Thymus (tissue), 11 donors: ENCODE measurements at regions not wholly inside any gene's neighbourhood (a gene's known extent, or its start where the extent isn't known, plus 50 kb on each side); places are given as distances from the start of the nearest gene placed in this dataset.
"Not testable (repeated sequence)": the region's sequence is repeated elsewhere in the genome, so short reads cannot be mapped to it uniquely, and the experiment has no call there.

Experiments
- DNase-seq, 9 donors: peaks; one replicate each; pipeline ENCODE4 v3.0.0-alpha.2; 2013; ENCODE audit warnings: low spot score in 9 of 9, low read depth in 6 of 9, missing footprints in 1 of 9
- H3K27ac ChIP-seq, 2 donors: one replicate each; pipeline ENCODE4 v1.5.1; 2013; ENCODE audit warnings: control low read depth in 1 of 2, low read depth in 1 of 2, low read length in 1 of 2, mild to moderate bottlenecking in 1 of 2, moderate library complexity in 1 of 2
- H3K27me3 ChIP-seq, 2 donors: one replicate each; pipeline ENCODE4 v1.5.1; 2013; ENCODE audit warnings: low read length in 1 of 2; ENCODE audit not compliant: control insufficient read depth in 2 of 2, insufficient read depth in 1 of 2
- H3K36me3 ChIP-seq, 2 donors: one replicate each; pipeline ENCODE4 v1.5.1; 2013; ENCODE audit warnings: low read length in 1 of 2, mild to moderate bottlenecking in 1 of 2, moderate library complexity in 1 of 2; ENCODE audit not compliant: control insufficient read depth in 2 of 2, insufficient read depth in 2 of 2
- H3K4me1 ChIP-seq, 2 donors: one replicate each; pipeline ENCODE4 v1.5.1; 2013; ENCODE audit warnings: low read length in 2 of 2; ENCODE audit not compliant: control insufficient read depth in 2 of 2, insufficient read depth in 2 of 2
- H3K4me3 ChIP-seq, 2 donors: one replicate each; pipeline ENCODE4 v1.5.1; 2013; ENCODE audit warnings: low read length in 2 of 2, control low read depth in 1 of 2, mild to moderate bottlenecking in 1 of 2
- H3K9me3 ChIP-seq, 2 donors: one replicate each; pipeline ENCODE4 v1.5.1; 2013; ENCODE audit warnings: low read length in 1 of 2, mild to moderate bottlenecking in 1 of 2; ENCODE audit not compliant: control insufficient read depth in 2 of 2, insufficient read depth in 1 of 2
- WGBS: extraction: QIAGEN DNeasy Blood & Tissue Kit; methylation state at CpG from one replicate; pipeline ENCODE4 v1.1.7; 2013; 5-methylcytosine and 5-hydroxymethylcytosine counted together
- donor health status: healthy.

GRCh38 chr2:203642841-203643240 is 63.6 kb upstream of the CD28 start:
- 98% methylated on average over 35 of the region's 35 CpGs for WGBS
- H3K36me3 ChIP-seq, H3K27ac ChIP-seq, DNase-seq, H3K4me3 ChIP-seq, H3K27me3 ChIP-seq, H3K4me1 ChIP-seq: not testable (repeated sequence)
- peaks cover 0 to 13% of the 10 kb centered on the region in 2 donors for H3K9me3 ChIP-seq

- peaks cover 5 to 8% of the 10 kb centered on the region in 2 donors for H3K4me1 ChIP-seq
- no peak for DNase-seq
- peaks cover 0 to 13% of the 10 kb centered on the region in 2 donors for H3K9me3 ChIP-seq
- H3K36me3 ChIP-seq: no peaks in the 10 kb centered on the region
- no peaks in the 10 kb centered on the region for H3K27me3 ChIP-seq
- 96% methylated on average over 1 of the region's 1 CpG for WGBS
- no peak overlapping the region for H3K4me3 ChIP-seq
- no peak overlapping the region for H3K27ac ChIP-seq
These were observed 60.6 kb upstream of the CD28 start for GRCh38 chr2:203645831-203646230.

GRCh38 chr2:203646266-203646864 is 60.1 kb upstream of the CD28 start:
- no peak for DNase-seq
- peaks cover 0 to 13% of the 10 kb centered on the region in 2 donors for H3K9me3 ChIP-seq
- no peaks in the 10 kb centered on the region for H3K27me3 ChIP-seq
- H3K4me1 ChIP-seq: peaks cover 10 to 12% of the 10 kb centered on the region in 2 donors
- H3K4me3 ChIP-seq: no peak overlapping the region
- no peaks in the 10 kb centered on the region for H3K36me3 ChIP-seq
- H3K27ac ChIP-seq: no peak overlapping the region
- WGBS: 98% methylated on average over 10 of the region's 10 CpGs

- no peak overlapping the region for H3K27ac ChIP-seq
- no peak for DNase-seq
- no peaks in the 10 kb centered on the region for H3K36me3 ChIP-seq
- H3K4me3 ChIP-seq: no peak overlapping the region
- H3K4me1 ChIP-seq: peaks cover 13 to 15% of the 10 kb centered on the region in 2 donors
- peaks cover 0 to 10% of the 10 kb centered on the region in 2 donors for H3K9me3 ChIP-seq
- H3K27me3 ChIP-seq: no peaks in the 10 kb centered on the region
- 99% methylated on average over 5 of the region's 5 CpGs for WGBS
These were observed 59.5 kb upstream of the CD28 start for GRCh38 chr2:203646961-203647360.

GRCh38 chr2:203647579-203647978 is 58.9 kb upstream of the CD28 start:
- peaks cover 13 to 15% of the 10 kb centered on the region in 2 donors for H3K4me1 ChIP-seq
- H3K9me3 ChIP-seq: peaks cover 0 to 9% of the 10 kb centered on the region in 2 donors
- WGBS: 97% methylated on average over 1 of the region's 1 CpG
- H3K27ac ChIP-seq: no peak overlapping the region
- H3K4me3 ChIP-seq: no peak overlapping the region
- no peaks in the 10 kb centered on the region for H3K27me3 ChIP-seq
- H3K36me3 ChIP-seq: no peaks in the 10 kb centered on the region
- no peak for DNase-seq

- H3K27ac ChIP-seq: no peak overlapping the region
- DNase-seq: no peak
- H3K27me3 ChIP-seq: no peaks in the 10 kb centered on the region
- WGBS: 96% methylated on average over 2 of the region's 2 CpGs
- peaks cover 13 to 15% of the 10 kb centered on the region in 2 donors for H3K4me1 ChIP-seq
- peaks cover 0 to 9% of the 10 kb centered on the region in 2 donors for H3K9me3 ChIP-seq
- H3K36me3 ChIP-seq: no peaks in the 10 kb centered on the region
- no peak overlapping the region for H3K4me3 ChIP-seq
These were observed 58.2 kb upstream of the CD28 start for GRCh38 chr2:203648273-203648672.

GRCh38 chr2:203649176-203649814 is 57.1 kb upstream of the CD28 start:
- Histone ChIP-seq H3K36me3 (no peaks in the 10 kb centered on the region), H3K27ac (no peak overlapping the region), H3K4me3 (no peak overlapping the region), H3K27me3 (no peaks in the 10 kb centered on the region), H3K9me3 (peaks cover 0 to 9% of the 10 kb centered on the region in 2 donors), H3K4me1 (peaks cover 13 to 15% of the 10 kb centered on the region in 2 donors)
- WGBS: 95% methylated on average over 4 of the region's 4 CpGs
- no peak for DNase-seq

- DNase-seq: peak in 3 of 9 donors; percentile 51 to 81 (median 52)
- Histone ChIP-seq H3K4me3 (no peak overlapping the region), H3K9me3 (peaks cover 0 to 9% of the 10 kb centered on the region in 2 donors), H3K27me3 (no peaks in the 10 kb centered on the region), H3K27ac (peak overlapping the region in 1 of 2 donors; percentile 70), H3K4me1 (peaks cover 13 to 15% of the 10 kb centered on the region in 2 donors), H3K36me3 (no peaks in the 10 kb centered on the region)
- 34% methylated on average over 4 of the region's 4 CpGs for WGBS
These were observed 55.4 kb upstream of the CD28 start for GRCh38 chr2:203650860-203651613.

GRCh38 chr2:203651621-203652020 is 54.8 kb upstream of the CD28 start:
- no peaks in the 10 kb centered on the region for H3K36me3 ChIP-seq
- 95% methylated on average over 1 of the region's 1 CpG for WGBS
- peaks cover 0 to 3% of the 10 kb centered on the region in 2 donors for H3K9me3 ChIP-seq
- no peaks in the 10 kb centered on the region for H3K27me3 ChIP-seq
- H3K4me1 ChIP-seq: peaks cover 15 to 16% of the 10 kb centered on the region in 2 donors
- no peak overlapping the region for H3K27ac ChIP-seq
- no peak overlapping the region for H3K4me3 ChIP-seq
- no peak for DNase-seq
